GM21390 (cell line): ENCODE measurements at regions not wholly inside any gene's neighbourhood (a gene's known extent, or its start where the extent isn't known, plus 50 kb on each side); places are given as distances from the start of the nearest gene placed in this dataset.
"Not testable (repeated sequence)": the region's sequence is repeated elsewhere in the genome, so short reads cannot be mapped to it uniquely, and the experiment has no call there.

Experiments
- ATAC-seq: cut with Tn5 transposase; IDR thresholded peaks from one replicate; pipeline ENCODE4 v1.9.1; 2021; ENCODE audit not compliant: unreplicated experiment

DNA sequence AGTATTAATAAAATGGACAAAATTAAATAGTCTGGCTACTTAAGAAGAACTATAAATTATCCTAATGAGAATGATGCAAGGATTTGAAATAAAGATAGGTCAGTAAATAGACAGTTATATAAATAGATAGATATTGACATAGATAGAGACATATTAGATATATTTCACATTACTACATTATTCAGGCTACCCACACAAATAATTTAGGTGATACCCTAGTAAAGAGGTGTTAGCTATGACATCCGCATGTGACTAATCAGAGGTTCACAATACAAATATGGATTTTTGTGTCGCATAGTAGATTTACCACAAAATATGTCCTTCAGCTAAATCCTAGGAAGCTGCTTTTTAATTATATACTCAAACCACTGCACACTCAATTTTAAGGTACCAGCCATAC, 729.0 kb upstream of the ANO3 start:
- no peak for ATAC-seq

DNA sequence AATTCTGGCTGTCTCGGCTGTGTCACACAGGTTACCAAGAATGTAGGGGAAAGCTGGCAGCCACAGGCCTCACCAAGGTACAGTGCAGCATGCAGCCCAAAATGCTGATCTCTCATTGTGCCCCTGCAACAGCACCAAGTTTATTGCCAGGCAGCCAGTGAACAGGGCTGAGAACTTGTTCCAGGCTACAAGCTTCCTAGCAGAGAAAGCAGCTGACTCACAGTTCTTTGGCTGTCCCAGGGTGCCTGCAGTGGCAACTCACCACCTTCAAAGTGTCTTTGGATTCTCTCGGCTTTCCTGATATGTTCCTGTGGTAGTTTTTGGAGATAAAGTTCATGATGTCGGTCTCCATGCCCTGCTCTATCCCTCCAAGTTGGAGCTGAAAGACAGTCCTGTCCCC, 719.1 kb upstream of the ANO3 start:
- no peak for ATAC-seq

DNA sequence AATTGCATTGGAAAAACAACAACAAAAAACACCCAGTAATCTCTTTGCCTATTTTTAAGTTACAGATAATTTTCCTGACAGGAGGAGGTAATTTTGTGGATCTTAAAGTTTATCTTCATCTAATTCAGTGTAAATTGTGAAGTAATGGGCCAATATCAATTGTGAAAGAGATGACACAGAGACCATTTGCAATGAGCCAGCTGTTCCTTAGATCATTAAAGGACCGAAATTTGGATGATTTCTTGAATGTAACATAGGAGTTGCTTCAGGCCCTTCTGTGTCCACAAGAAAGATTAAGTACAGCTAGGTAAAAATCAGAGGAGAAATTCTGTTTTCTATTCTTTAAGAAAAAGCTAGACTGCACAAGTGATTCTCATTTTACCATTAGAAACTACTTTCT, 718.5 kb upstream of the ANO3 start:
- no peak for ATAC-seq

DNA sequence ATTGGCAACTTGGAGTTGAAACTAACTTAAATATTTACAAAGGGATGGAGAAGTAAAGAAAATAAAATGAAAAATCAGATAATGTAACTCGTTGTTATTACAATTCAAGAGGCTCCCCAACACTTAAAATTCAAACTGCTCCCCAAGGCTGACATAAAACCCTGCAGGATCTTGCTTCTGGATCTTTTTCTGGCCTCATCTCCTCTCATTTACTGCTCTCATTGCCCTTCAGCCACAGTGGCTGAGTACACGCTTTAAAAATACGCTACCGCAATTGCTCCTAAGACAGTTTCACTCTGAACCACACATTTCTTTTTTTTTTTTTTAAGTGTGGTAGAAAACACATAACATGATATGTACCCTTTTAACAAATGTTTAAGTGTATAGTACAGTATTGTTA, 718.1 kb upstream of the ANO3 start:
- ATAC-seq: no peak

DNA sequence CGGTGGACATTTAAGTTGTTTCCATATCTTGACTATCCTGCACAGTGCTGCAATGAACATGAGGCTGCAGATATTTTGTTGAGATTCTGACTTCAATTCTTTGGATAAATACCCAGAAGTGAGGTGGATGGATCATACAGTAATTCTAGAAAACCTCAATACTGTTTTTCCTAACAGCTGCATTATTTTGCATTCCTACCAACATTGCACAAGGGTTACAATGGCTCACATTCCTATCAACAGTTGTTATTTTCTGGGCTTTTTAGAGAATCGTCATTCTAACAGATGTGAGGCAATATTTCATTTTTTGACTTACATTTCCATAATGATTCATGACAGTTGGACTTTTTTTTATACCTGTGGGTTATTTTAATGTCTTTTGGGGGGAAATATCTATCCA, 716.9 kb upstream of the ANO3 start:
- no peak for ATAC-seq

DNA sequence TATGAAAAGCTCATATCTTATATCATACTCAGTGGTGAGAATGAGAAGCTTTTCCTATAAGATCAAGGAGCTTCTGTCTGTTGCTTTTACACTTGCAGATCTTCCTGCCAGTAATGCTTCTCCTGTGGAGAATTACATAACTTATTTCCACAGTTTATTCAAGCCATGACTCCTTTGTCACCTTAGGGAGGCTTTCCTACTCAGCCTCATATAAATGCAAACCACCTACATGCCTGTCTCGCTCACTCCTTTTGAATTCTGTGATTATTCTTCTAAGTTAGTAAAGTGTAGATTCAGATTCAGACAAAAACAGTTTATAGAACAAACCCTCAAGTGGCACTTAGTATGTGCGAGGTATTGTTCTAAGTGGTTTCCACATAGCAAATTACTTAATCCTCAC, 716.1 kb upstream of the ANO3 start:
- no peak for ATAC-seq

DNA sequence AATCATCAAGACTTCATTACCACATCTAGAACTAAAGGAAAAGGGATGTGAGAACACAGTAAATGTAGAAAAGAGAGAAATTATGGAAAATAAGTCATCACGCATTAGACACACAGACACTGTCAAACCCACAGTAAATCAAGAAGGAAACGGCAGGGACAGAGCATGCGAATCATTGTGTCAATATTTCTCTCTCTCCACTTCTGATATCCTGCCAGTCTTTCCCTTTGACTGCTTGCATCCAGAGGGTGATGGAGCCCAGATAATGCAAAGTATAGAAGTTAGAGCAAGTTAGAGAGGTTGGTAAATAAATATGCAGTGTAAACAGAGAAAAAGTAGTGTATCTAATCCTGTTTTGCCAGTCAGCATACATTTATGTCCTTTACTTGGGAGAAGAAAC, 706.8 kb upstream of the ANO3 start:
- no peak for ATAC-seq

DNA sequence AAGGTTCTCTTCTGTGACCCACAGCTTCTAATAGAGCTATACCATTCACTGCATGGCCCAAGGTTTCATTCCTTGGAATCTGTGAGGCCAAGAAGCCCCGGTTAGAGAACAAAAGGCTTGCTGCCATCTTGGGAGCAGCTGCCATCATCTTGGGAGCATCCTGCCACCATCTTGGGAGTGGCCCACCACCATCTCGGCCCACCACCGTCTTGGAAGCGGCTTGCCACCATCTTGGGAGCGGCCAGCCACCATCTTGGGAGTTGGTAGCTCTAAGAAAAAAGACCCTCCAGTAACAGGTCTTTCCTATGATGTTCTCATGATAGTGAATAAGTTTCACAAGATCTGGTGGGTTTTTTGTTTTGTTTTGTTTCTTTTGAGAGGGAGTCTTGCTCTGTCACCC, 703.9 kb upstream of the ANO3 start:
- no peak for ATAC-seq

DNA sequence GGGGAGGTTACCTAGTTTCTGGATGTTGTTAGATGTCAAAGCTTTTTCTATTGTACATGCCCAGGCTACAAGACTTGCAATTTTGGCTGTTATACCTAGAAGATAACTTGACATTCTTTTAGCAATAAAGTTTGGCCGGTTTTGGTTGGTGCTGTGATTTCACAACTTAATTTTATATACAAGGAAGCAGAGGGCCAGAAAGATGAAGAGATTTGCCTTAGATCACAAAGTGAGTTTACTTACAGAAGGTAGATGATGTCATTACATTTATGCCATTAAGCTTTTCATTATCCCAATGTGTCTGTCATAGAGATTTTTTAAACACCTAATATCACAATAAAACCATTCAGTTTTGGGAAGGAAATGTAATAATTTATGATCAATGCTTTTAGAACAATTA, 698.7 kb upstream of the ANO3 start:
- no peak for ATAC-seq

DNA sequence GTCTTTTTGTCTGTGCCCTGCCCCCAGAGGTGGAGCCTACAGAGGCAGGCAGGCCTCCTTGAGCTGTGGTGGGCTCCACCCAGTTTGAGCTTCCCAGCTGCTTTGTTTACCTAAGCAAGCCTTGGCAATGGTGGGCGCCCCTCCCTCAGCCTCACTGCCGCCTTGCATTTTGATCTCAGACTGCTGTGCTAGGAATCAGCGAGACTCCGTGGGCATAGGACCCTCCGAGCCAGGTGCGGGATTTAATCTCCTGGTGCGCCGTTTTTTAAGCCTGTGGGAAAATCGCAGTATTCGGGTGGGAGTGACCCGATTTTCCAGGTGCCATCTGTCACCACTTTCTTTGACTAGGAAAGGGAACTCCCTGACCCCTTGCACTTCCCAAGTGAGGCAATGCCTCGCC, 682.7 kb upstream of the ANO3 start:
- ATAC-seq: not testable (repeated sequence)

DNA sequence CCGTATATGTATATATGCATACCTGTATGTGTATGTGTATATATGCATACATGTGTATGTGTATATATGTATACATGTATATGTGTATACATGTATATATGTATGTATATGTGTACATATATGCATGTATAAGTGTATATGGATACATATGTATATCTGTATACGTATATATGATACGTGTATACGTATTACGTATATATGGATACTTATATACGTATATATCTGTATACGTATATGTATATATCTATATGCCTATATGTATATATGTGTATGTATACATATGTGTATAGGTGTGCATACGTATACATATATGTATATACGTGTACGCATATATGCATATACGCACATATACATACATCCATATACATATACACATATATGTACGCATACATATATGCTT, 681.6 kb upstream of the ANO3 start:
- ATAC-seq: no peak

DNA sequence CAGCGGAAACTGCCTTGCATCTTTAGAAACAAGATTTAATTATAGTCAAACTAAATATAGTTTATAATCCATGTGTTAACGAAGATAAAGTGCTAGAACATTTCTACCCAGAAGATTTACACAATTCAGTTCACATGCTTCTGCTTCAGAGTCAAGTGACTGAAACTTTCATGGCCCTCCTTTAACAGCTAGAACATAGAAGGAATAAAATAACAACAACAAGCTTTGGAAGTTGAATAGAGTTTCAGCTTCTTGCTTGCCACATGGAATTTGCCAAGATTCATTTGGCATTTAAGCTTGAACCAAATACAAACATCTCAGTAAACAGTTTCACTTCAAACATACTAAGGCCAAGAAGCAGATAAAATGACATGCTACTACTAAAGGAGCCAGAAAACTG, 676.3 kb upstream of the ANO3 start:
- no peak for ATAC-seq

DNA sequence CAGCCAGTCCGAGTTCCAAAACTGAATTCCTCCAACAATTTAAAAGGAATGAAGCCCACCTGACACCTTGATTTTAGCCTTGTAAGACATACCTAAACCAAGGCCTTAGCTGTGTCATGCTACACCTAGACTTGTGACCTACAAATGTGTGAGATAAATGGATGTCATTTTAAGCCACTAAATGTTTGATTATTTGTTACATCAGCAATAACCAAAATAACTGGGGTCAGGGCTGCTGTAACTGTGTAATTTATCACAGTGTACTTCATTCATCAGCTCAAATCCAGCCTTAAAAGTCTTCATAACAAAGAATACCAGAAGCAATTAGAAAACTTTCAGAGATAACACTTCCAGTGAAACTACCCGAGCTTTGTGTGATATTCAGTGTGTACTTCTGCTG, 673.0 kb upstream of the ANO3 start:
- ATAC-seq: no peak

DNA sequence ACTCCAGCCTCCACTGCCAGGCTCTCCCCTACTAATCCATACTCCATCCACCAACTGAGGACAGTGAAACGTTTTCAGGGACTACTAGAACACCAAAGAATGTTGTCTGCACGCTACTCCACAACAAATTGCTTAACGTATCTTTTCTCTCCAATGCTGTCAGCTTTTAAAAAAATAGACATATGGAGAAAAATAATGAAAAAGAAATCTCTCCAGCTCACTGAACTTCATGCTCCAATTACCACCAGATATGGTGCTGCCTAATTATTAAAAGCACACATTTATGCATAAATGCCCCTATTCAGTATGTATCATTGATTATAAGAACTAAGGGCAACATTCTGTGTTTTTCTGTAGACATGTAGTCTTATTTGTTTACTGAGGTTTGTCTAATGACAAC, 672.2 kb upstream of the ANO3 start:
- ATAC-seq: no peak

DNA sequence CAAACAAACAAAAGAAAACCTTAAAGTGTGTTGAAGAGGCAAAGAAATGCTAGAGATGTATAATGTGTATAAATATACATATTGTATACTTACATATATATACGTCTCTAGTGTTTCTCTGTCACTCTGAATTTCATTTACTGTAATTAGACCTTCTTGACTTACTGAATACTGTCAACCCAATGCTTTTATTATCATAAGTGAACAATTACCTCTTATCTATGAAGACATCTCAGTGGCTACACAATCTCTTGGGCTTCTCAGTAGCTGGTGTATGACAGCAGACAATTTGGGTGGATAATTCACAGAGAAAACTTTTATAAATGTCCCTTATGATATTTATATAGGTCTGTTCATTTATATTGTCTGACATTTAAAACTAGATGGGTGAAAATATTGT, 664.1 kb upstream of the ANO3 start:
- ATAC-seq: no peak

DNA sequence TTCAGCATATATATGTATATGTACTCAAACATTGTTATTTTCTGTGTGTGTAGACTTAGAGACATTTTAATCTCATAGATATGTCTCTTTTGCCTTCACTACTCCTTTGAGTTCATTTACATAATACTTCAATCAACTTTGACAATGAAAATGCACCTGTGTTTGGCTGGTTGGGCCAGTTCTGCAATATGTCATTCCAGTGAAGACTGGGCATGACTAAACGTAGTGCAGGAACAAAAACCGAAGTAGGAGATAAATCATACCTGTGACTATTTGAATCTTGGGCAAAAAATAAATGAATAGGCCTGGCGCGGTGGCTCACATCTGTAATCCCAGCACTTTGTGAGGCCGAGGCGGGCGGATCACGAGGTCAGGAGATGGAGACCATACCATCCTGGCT, 640.0 kb upstream of the ANO3 start:
- ATAC-seq: no peak

DNA sequence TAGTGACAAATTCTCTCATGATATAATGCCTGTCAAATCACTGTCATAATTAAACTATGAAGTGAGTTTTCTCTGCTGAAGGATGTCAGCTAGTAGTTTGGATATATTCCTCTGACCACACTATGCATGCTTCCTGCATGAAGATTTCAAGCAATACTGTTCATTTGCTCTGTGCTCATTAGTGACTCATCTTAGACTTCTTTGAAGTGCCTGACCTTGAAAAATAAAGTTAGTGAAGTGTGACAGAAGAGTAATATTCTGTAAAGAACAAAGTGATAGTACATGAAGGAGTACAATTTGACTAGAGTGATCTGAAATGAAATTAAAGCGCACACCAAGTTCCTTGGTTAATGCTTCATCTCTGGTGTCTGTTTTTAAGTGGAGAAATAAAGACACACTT, 629.5 kb upstream of the ANO3 start:
- ATAC-seq: no peak

DNA sequence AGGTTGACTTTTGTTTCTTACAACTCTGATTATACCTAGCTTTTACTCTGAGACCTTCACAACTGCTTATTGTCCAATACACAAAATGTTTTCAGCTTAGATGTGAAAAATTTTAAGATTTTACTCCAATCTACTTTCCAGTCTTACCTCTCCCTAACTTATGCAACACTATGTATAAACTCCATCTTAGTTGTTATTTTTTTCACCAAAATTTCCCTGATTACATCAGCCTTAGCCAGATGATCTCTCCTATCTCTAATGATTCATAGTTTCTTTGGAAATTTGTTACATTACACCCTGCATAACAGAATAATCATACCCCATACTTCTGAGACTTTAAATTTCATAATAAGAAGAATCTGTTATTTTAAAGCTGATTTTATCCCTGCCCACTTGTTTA, 621.0 kb upstream of the ANO3 start:
- ATAC-seq: no peak

DNA sequence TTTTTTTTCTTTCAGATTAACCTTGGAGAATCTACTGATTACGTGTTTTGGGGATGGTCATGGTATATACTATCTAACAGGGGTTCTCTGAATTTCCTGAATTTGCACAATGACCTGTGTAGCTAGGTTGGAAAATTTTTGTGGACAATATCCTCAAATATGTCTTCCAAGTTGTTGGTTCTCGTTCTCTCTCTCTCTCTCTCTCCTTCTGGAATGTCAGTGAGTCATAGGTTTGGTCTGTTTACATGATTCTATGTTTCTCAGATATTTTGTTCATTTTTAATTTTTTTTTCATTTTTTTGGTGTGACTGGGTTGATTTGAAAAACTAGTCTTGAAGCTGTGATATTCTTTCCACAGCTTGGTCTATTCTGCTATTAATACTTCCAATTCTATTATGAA, 604.0 kb upstream of the ANO3 start:
- no peak for ATAC-seq

DNA sequence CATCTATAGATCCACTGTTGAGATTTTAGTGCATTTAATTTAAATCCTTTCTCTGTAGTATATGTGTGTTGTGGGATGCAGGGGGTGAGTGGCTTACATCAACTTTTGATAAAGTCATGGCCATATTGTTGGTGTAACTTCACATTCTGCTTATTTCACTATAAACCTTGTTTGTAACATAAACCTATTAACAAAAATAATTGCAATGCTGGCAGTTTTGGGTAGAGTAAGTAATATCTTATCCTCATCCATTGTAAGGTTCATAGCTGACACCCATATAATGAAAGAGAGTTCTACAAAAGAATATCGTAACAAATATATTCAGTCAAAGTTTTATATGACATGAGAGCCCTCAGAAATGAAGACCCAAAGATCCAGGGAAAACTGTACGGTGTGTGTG, 601.7 kb upstream of the ANO3 start:
- ATAC-seq: no peak

DNA sequence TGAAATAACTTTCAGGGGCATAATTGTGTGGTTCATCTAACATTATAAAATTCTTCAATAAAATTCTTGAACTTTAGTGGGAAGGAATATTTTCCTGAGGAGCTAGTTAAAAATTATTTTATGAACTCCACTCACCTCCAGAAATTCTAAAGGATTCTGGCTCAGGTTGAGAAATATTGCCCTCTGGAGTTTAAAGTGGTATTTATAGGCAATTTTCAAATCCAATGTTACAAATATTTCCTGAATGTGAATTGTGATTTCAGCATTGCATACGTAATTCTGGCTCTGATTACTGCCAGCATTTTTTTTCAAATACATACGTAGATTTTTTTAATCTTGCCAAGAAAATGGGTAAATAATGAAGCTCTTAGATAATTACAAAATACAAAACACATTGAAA, 598.2 kb upstream of the ANO3 start:
- ATAC-seq: no peak

DNA sequence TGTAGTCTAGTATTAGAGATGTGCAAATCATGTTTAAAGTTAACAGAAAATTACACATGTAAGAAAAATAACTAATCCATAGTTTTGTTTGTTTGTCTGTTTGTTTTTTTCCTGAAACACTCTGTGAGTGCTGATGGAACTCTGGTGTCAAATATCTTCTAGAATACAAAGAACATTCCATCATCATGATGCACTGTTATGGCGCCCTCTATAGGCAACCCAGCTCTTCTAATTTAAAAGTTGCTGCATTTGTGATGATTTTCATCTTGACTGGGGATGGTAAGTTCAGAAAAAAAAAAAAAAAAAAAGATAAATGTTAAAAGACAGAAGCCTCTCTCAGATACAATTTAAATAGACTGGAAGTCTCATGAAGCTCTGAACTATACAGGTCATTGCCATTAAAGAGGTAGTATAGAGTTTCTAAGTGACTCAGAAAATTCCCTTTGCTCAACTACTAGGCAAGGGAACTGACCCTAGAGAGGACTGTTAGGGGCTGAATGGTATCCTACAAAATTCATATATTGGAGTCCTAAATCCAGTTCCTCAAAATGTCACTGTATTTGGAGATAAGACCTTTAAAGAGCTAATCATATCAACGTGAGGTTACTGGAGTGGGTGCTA, 597.2 kb upstream of the ANO3 start:
- ATAC-seq: no peak

DNA sequence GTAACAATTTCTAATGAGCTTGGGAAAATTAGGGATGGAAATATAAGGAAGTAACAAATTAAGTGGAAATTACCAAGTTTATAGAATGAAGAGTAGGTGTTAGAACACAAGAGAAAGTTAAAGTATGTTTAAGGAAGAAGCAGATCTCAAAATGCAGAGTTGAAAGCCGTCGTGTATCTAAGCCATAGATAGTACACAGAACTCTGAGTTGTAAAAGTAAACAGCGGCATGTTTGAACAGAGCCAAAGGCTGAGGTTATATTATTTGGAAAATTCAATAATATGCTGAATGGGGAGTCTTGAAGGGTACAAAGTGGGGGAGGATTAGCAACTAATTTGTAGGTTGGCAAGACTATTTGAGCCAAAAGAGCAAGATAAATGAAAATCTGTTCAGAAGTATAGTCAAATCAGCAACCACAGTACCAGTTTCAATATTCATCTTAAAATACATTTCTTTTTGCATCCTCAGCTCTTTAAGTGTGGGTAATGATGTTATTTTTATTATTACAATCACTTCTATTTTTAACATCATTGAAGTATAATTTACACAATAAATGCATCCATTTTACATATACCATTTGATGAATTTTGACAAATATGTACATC, 594.8 kb upstream of the ANO3 start:
- ATAC-seq: no peak
